ENCODE measurements at regions not wholly inside any gene's neighbourhood (a gene's known extent, or its start where the extent isn't known, plus 50 kb on each side); places are given as distances from the start of the nearest gene placed in this dataset.

DNA sequence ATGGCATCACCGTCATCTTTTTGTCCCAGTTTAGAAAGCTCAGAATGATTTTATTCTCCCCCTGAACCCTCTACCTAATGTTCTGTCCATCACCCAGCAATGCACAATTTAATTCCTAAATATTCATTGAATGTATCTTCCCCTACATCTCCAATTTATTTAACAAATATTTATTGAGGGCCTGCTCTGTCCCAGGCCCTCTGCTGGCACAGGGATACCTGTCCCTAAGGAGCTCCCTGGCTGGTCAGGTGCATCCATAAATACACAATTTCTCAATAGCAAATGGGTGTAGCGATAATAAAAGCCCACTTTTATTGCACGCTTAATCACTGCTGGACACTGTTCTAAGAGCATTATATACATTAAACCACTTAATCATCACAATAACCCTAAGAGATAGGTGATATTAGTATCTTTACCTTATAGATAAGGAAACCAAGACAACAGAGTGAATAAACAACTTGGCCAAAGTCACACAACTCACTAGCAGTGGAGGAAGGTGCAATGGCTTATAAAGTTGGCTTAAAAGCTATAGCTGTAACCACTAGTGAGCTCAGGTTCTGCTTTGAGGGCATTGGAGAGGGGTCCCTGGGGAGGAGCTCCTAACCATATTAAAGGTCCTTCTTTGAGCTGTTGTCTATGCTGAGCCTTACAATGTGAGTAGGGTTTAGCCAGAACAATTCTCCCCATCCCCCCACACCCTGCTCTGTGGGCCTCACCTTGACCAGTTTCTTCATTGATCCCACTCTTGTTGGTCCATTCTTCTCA is 126.3 kb upstream of the JUN start:
- peaks cover 11% of the 10 kb centered on the region for H3K9me3 Mint-ChIP-seq (ENCODE audit: unreplicated experiment)
- no peak overlapping the region for H3K27ac Mint-ChIP-seq (ENCODE audit: low read depth, unreplicated experiment)
- H3K27me3 Mint-ChIP-seq (ENCODE audit: insufficient read depth, unreplicated experiment) = no peaks in the 10 kb centered on the region
- TF ChIP-seq, protein P1, sequence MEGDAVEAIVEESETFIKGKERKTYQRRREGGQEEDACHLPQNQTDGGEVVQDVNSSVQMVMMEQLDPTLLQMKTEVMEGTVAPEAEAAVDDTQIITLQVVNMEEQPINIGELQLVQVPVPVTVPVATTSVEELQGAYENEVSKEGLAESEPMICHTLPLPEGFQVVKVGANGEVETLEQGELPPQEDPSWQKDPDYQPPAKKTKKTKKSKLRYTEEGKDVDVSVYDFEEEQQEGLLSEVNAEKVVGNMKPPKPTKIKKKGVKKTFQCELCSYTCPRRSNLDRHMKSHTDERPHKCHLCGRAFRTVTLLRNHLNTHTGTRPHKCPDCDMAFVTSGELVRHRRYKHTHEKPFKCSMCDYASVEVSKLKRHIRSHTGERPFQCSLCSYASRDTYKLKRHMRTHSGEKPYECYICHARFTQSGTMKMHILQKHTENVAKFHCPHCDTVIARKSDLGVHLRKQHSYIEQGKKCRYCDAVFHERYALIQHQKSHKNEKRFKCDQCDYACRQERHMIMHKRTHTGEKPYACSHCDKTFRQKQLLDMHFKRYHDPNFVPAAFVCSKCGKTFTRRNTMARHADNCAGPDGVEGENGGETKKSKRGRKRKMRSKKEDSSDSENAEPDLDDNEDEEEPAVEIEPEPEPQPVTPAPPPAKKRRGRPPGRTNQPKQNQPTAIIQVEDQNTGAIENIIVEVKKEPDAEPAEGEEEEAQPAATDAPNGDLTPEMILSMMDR (IDR thresholded peaks at IDR 0.05; ENCODE audit: unreplicated experiment) = no peak
- H3K4me1 Mint-ChIP-seq (ENCODE audit: insufficient read depth, unreplicated experiment) = peaks cover 16% of the 10 kb centered on the region
- BruUV-seq (replicated peaks) = no TSS peak
- POLR2A ChIA-PET = interaction anchor here (0.7 to 3.1 kb wide), 5 partner anchors 12 to 515 kb away, joined by 3 to 21 read pairs (median 3); partner anchors contain the start of gene JUN
- DNase-seq (ENCODE audit: unreplicated experiment) = no peak
- no peak overlapping the region for H3K4me3 Mint-ChIP-seq (ENCODE audit: unreplicated experiment)
- no peaks in the 10 kb centered on the region for H3K36me3 Mint-ChIP-seq (ENCODE audit: insufficient read depth, unreplicated experiment)
- CTCF ChIA-PET = interaction anchor here (0.5 to 1.3 kb wide), 5 partner anchors 11 to 849 kb away, joined by 3 to 7 read pairs (median 4); no protein-coding TSS in a partner anchor
- intact Hi-C loops (cut with micrococcal nuclease) = loop anchor here (10.0 kb wide), 2 partner anchors 145 to 385 kb away; partner anchors contain the start of gene FGGY

DNA sequence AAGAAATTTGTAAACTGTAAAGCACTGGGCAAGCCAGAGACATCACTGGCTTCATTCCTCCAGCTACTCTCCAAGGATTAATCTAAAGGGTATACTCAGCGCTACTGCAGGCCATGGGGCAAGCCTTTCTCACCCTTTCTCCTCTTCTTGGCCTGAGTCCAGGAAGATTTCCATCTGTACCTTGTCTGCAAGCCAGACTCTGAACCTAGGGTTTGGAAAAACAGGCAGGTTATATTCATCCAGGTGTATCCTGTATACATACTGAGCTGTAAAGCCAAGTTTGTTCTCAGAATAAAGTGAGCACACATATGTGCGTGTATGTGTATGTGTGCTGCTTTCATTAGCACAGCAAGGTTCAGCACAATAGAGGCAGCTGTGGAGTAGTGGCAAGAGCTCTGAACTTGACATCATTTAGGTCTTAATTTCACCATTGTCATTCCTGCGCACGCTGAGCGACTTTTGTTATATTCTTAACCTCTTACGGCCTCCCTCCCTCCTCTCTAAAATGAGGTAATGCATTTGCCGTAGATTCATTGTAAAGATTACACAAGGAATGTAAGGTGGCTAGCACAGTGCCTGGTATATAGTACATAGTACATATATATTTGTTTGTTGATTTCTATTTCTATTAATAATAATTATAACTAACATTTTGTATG is 128.1 kb upstream of the JUN start:
- intact Hi-C loops (cut with micrococcal nuclease) = no loop called here
- no peak overlapping the region for H3K4me3 Mint-ChIP-seq (ENCODE audit: unreplicated experiment)
- ChIA-PET POLR2A (interaction anchor here (0.6 to 3.1 kb wide), 3 partner anchors 9 to 188 kb away, joined by 3 to 21 read pairs (median 5); no protein-coding TSS in a partner anchor), CTCF (interaction anchor here (0.7 kb wide), 1 partner anchor 74 kb away, joined by 4 read pairs; no protein-coding TSS in a partner anchor)
- BruUV-seq (replicated peaks) = no TSS peak
- no peak overlapping the region for H3K27ac Mint-ChIP-seq (ENCODE audit: low read depth, unreplicated experiment)
- H3K27me3 Mint-ChIP-seq (ENCODE audit: insufficient read depth, unreplicated experiment) = no peaks in the 10 kb centered on the region
- DNase-seq (ENCODE audit: unreplicated experiment) = no peak
- no peaks in the 10 kb centered on the region for H3K36me3 Mint-ChIP-seq (ENCODE audit: insufficient read depth, unreplicated experiment)
- TF ChIP-seq, protein P1 (IDR thresholded peaks at IDR 0.05; ENCODE audit: unreplicated experiment) = no peak
- peaks cover 15% of the 10 kb centered on the region for H3K4me1 Mint-ChIP-seq (ENCODE audit: insufficient read depth, unreplicated experiment)
- peaks cover 11% of the 10 kb centered on the region for H3K9me3 Mint-ChIP-seq (ENCODE audit: unreplicated experiment)

DNA sequence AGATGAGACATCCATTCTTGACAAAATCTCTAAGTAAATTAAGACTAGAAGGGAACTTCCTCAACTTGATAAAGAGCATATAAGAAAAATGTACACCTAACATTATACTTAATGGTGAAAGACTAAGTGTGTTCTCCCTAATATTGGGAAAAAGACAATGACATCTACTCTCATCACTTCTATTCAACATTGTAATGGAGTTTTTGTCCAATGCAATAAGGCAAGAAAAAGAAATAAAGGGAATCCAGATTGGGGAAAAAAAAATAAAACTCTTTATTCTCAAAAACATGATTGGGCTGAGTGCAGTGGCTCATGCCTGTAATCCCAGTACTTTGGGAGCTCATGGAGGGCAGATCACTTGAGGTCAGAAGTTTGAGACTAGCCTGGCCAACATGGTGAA is 131.1 kb upstream of the JUN start:
- Mint-ChIP-seq H3K27ac (ENCODE audit: low read depth, unreplicated experiment) (no peak overlapping the region), H3K4me3 (ENCODE audit: unreplicated experiment) (no peak overlapping the region), H3K36me3 (ENCODE audit: insufficient read depth, unreplicated experiment) (no peaks in the 10 kb centered on the region), H3K27me3 (ENCODE audit: insufficient read depth, unreplicated experiment) (no peaks in the 10 kb centered on the region), H3K9me3 (ENCODE audit: unreplicated experiment) (peaks cover 11% of the 10 kb centered on the region), H3K4me1 (ENCODE audit: insufficient read depth, unreplicated experiment) (peaks cover 12% of the 10 kb centered on the region)
- TF ChIP-seq, protein P1 (IDR thresholded peaks at IDR 0.05; ENCODE audit: unreplicated experiment) = no peak
- POLR2A ChIA-PET = no interaction called here
- BruUV-seq (replicated peaks) = no TSS peak
- intact Hi-C loops (cut with micrococcal nuclease) = no loop called here
- no peak for DNase-seq (ENCODE audit: unreplicated experiment)
- CTCF ChIA-PET = no interaction called here

DNA sequence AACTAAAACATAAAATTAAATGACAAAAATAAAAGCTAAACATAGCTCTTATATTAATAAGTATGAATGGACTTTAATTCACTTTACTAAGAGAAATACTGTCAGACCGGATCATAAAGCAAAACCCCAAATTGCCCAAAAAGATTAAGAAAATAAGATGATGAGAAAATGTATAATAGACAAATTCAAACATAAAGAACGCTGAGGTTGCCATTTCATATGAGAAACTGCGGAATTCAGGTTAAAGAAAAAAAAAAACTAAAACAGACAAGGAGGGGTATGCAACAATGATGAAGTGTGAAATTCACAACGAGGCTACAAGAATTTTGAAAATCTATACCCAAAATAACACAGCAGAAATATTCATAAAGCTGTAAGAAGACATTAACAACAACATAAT is 133.6 kb upstream of the JUN start:
- POLR2A ChIA-PET = interaction anchor here (0.7 to 2.0 kb wide), 8 partner anchors 9 to 585 kb away, joined by 3 to 5 read pairs (median 4); no protein-coding TSS in a partner anchor
- TF ChIP-seq, protein P1 (IDR thresholded peaks at IDR 0.05; ENCODE audit: unreplicated experiment) = no peak
- intact Hi-C loops (cut with micrococcal nuclease) = no loop called here
- DNase-seq (ENCODE audit: unreplicated experiment) = no peak
- CTCF ChIA-PET = interaction anchor here (0.5 to 0.6 kb wide), 3 partner anchors 34 to 255 kb away, joined by 3 to 4 read pairs (median 3); no protein-coding TSS in a partner anchor
- Mint-ChIP-seq H3K4me3 (ENCODE audit: unreplicated experiment) (no peak overlapping the region), H3K4me1 (ENCODE audit: insufficient read depth, unreplicated experiment) (peaks cover 24% of the 10 kb centered on the region), H3K9me3 (ENCODE audit: unreplicated experiment) (peaks cover 11% of the 10 kb centered on the region), H3K27ac (ENCODE audit: low read depth, unreplicated experiment) (peak overlapping the region; percentile 42), H3K27me3 (ENCODE audit: insufficient read depth, unreplicated experiment) (no peaks in the 10 kb centered on the region), H3K36me3 (ENCODE audit: insufficient read depth, unreplicated experiment) (no peaks in the 10 kb centered on the region)
- no TSS peak for BruUV-seq (replicated peaks)
